IMR-90 (cell line): ENCODE measurements at regions not wholly inside any gene's neighbourhood (a gene's known extent, or its start where the extent isn't known, plus 50 kb on each side); places are given as distances from the start of the nearest gene placed in this dataset.

Experiments used
- ATAC-seq: fragments of 200-7000 bp; cut with Tn5 transposase; 2 replicates; pipeline ENCODE4 v1.9.1; 2020; ENCODE audit warnings: low read depth, mild to moderate bottlenecking, moderate library complexity
- BruUV-seq: library from RNA; stranded (reverse); fragments of 400-500 nt; replicated peaks from 2 replicates; lab custom pipeline; 2021; lab: Mats Ljungman, UMichigan
- CTCF ChIA-PET: fragments of 300-600 bp; formaldehyde crosslinking; extraction: SDS; loops from one replicate; lab custom pipeline; 2021; ENCODE audit warnings: antibody characterized with exemption; lab: Yijun Ruan, JAX
- POLR2A ChIA-PET: fragments of 300-600 bp; sonication (Branson Sonifier 250); formaldehyde crosslinking; loops from one replicate; lab custom pipeline; 2022; ENCODE audit warnings: antibody characterized with exemption; ENCODE audit not compliant: unreplicated experiment; lab: Charles Lee
- DNase-seq: peaks from one replicate; pipeline ENCODE4 v3.0.0; 2013
- H2AFZ ChIP-seq: replicated peaks from 2 replicates; pipeline ENCODE3; 2013; ENCODE audit warnings: low read length, mild to moderate bottlenecking; ENCODE audit not compliant: poor library complexity
- H2AK5ac ChIP-seq: 2 replicates; pipeline ENCODE4 v1.6.1; 2013; ENCODE audit warnings: low read depth, low read length, inconsistent platforms
- H2AK9ac ChIP-seq: replicated peaks from 2 replicates; pipeline ENCODE3; 2013; ENCODE audit warnings: mild to moderate bottlenecking, low read depth, low read length, moderate library complexity; ENCODE audit not compliant: poor library complexity
- H2BK120ac ChIP-seq: 2 replicates; pipeline ENCODE4 v1.6.1; 2013; ENCODE audit warnings: low read depth, low read length, inconsistent platforms
- H2BK15ac ChIP-seq: 3 replicates; pipeline ENCODE4 v1.6.1; 2013; ENCODE audit warnings: low read depth, low read length, inconsistent platforms
- H2BK20ac ChIP-seq: 2 replicates; pipeline ENCODE4 v1.6.1; 2013; ENCODE audit warnings: low read depth, mild to moderate bottlenecking, inconsistent platforms, low read length, moderate library complexity
- H2BK5ac ChIP-seq: 2 replicates; pipeline ENCODE4 v1.6.1; 2013; ENCODE audit warnings: mild to moderate bottlenecking, low read depth, low read length, inconsistent platforms; ENCODE audit not compliant: poor library complexity, severe bottlenecking
- H3K14ac ChIP-seq: replicated peaks from 2 replicates; pipeline ENCODE4 v1.6.1; 2013; ENCODE audit warnings: low read depth, low read length, inconsistent platforms
- H3K18ac ChIP-seq: 2 replicates; pipeline ENCODE4 v1.6.1; 2013; ENCODE audit warnings: low read depth, low read length, control low read depth
- H3K23ac ChIP-seq: 2 replicates; pipeline ENCODE4 v1.6.1; 2013; ENCODE audit warnings: low read depth, low read length, inconsistent platforms
- H3K27ac ChIP-seq: 2 replicates; pipeline ENCODE4 v1.5.1; 2013; ENCODE audit warnings: mild to moderate bottlenecking, control low read depth, low read length; ENCODE audit not compliant: insufficient read depth
- H3K27me3 ChIP-seq: 2 replicates; pipeline ENCODE4 v1.6.1; 2013; ENCODE audit warnings: low read length; ENCODE audit not compliant: control insufficient read depth, insufficient read depth
- H3K36me3 ChIP-seq: 2 replicates; pipeline ENCODE4 v1.6.1; 2013; ENCODE audit warnings: low read length, mixed read lengths; ENCODE audit not compliant: control insufficient read depth, insufficient read depth
- H3K4ac ChIP-seq: 2 replicates; pipeline ENCODE4 v1.6.1; 2013; ENCODE audit warnings: low read depth, low read length, inconsistent platforms
- H3K4me1 ChIP-seq: 2 replicates; pipeline ENCODE4 v1.6.1; 2013; ENCODE audit warnings: low read length, mixed read lengths; ENCODE audit not compliant: control insufficient read depth, insufficient read depth
- H3K4me2 ChIP-seq: 2 replicates; pipeline ENCODE4 v1.6.1; 2013; ENCODE audit warnings: low read depth, mild to moderate bottlenecking, control low read depth, low read length, moderate library complexity
- H3K4me3 ChIP-seq: 2 replicates; pipeline ENCODE4 v1.5.1; 2013; ENCODE audit warnings: low read depth, mild to moderate bottlenecking, control low read depth, low read length, moderate library complexity; ENCODE audit not compliant: insufficient read depth
- H3K56ac ChIP-seq: 2 replicates; pipeline ENCODE4 v1.6.1; 2013; ENCODE audit warnings: low read length, inconsistent platforms; ENCODE audit not compliant: insufficient read depth; ENCODE audit errors: extremely low read depth
- H3K79me1 ChIP-seq, 2 experiments: 2 replicates each; pipeline ENCODE4 v1.6.1; 2013; ENCODE audit warnings: low read length in 2 of 2, inconsistent platforms in 1 of 2, low read depth in 1 of 2
- H3K9ac ChIP-seq: 2 replicates; pipeline ENCODE4 v1.6.1; 2013; ENCODE audit warnings: low read depth, low read length, control low read depth
- H3K9me1 ChIP-seq: 2 replicates; pipeline ENCODE4 v1.6.1; 2013; ENCODE audit warnings: low read length, inconsistent platforms; ENCODE audit not compliant: insufficient read depth
- H3K9me3 ChIP-seq: 2 replicates; pipeline ENCODE4 v1.6.1; 2013; ENCODE audit warnings: low read length; ENCODE audit not compliant: control insufficient read depth, insufficient read depth
- H4K20me1 ChIP-seq: 2 replicates; pipeline ENCODE4 v1.6.1; 2013; ENCODE audit warnings: low read length, inconsistent platforms; ENCODE audit not compliant: insufficient read depth
- H4K5ac ChIP-seq: 2 replicates; pipeline ENCODE4 v1.6.1; 2013; ENCODE audit warnings: mild to moderate bottlenecking, low read depth, low read length, control low read depth
- H4K8ac ChIP-seq, 2 experiments: 2 replicates each; pipeline ENCODE4 v1.6.1; 2013; ENCODE audit warnings: low read depth in 2 of 2, low read length in 2 of 2, control low read depth in 1 of 2, inconsistent platforms in 1 of 2
- H4K91ac ChIP-seq: 2 replicates; pipeline ENCODE4 v1.6.1; 2013; ENCODE audit warnings: low read depth, low read length, inconsistent platforms; ENCODE audit not compliant: insufficient read depth
- CEBPB ChIP-seq: IDR thresholded peaks from 2 replicates; pipeline ENCODE4 v1.6.1; 2012; ENCODE audit warnings: low read depth, low read length, improper control_type of control experiment
- CHD1 ChIP-seq: IDR thresholded peaks from 2 replicates; pipeline ENCODE4 v1.6.1; 2012; ENCODE audit warnings: low read depth, low read length, improper control_type of control experiment
- MXI1 ChIP-seq: IDR thresholded peaks from 2 replicates; pipeline ENCODE4 v1.6.1; 2012; ENCODE audit warnings: low read depth, mild to moderate bottlenecking, low read length, moderate library complexity, borderline replicate concordance
- WGBS, 2 experiments: methylation state at CpG; one replicate each; pipeline versions ENCODE4 v1.1.5 to v1.1.7; 2013; ENCODE audit warnings: missing lambda C conversion rate in 2 of 2; ENCODE audit not compliant: insufficient read length in 1 of 2; ENCODE audit errors: extremely low coverage in 2 of 2; 5-methylcytosine and 5-hydroxymethylcytosine counted together
- dilution Hi-C: fragments of 300-500 bp; cut with HindIII; formaldehyde crosslinking; loops from one replicate; pipeline ENCODE4 v1.14.3; 2018; ENCODE audit warnings: low sequenced_read_pairs; ENCODE audit not compliant: unreplicated experiment
- in situ Hi-C: fragments of 300-500 bp; cut with MboI; formaldehyde crosslinking; loops from 3 replicates; pipeline ENCODE4 v1.14.3; 2019; ENCODE audit warnings: low sequenced_read_pairs, inconsistent platforms, mixed read lengths
- intact Hi-C: fragments of 100-400 bp; cut with micrococcal nuclease; formaldehyde crosslinking; loops from 2 replicates; pipeline ENCODE4 v1.10.0; 2022

DNA sequence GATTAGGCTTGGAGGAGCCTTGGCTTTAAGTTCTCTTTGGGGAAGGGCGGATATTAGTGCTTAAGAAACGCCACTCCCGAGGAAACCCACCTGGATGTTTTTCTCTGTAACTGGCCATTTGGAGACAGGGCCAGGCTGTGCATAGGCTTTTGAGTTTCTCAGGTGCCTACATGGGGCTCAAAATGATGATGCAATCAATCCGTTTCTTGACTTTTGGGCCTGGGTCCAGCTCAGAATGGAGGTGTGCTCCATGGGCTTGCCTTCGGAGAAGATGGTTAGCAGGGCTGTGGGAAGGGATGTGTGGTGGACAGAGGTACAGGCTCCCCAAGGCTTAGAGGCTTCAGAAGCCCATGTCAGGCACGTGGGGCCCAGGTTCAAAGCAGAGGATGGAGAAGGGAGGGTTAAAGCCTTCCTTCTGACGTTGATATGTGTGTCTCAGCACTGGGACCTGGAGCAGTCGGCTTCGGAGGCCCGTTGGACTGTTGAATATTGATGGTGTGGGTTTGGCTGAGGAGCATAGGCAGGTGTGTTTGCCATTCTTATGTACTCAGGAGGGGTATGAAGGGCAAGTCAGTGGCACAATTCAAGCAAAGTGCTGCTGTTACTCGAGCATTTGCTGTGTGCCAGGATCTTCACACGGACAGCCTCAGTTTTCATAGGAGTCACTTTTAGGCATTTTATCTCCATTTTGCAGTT is 82.8 kb downstream of the SLC25A47 start:
- Histone ChIP-seq H2AK5ac (no peak overlapping the region), H4K5ac (no peak overlapping the region), H3K23ac (no peak overlapping the region), H3K56ac (no peak overlapping the region), H3K4ac (no peak overlapping the region), H4K8ac (no peak overlapping the region), H4K20me1 (peaks cover 10% of the 10 kb centered on the region; the same call in 1 of the 2 replicates), H3K9me3 (no peaks in the 10 kb centered on the region), H2BK15ac (no peak overlapping the region), H2AK9ac (no peak overlapping the region), H3K9ac (no peak overlapping the region), H2BK20ac (no peak overlapping the region), H2BK120ac (no peak overlapping the region), H2AFZ (no peak overlapping the region), H3K4me3 (no peak overlapping the region), H3K4me1 (peaks cover 10% of the 10 kb centered on the region), H3K9me1 (peaks cover 8% of the 10 kb centered on the region; the same call in 1 of the 2 replicates), H3K27ac (no peak overlapping the region), H3K27me3 (no peaks in the 10 kb centered on the region), H4K91ac (no peak overlapping the region), H3K79me1 (peaks cover 3 to 35% of the 10 kb centered on the region in 2 experiments; a peak in 3 of 4 replicates), H3K18ac (no peak overlapping the region), H3K36me3 (no peaks in the 10 kb centered on the region), H2BK5ac (no peak overlapping the region), H3K4me2 (no peak overlapping the region), H3K14ac (no peak overlapping the region)
- no TSS peak for BruUV-seq
- dilution Hi-C loops: no loop called here
- TF ChIP-seq CHD1: no peak
- TF ChIP-seq MXI1: no peak
- peak; percentile 71 for TF ChIP-seq CEBPB
- DNase-seq: no peak
- POLR2A ChIA-PET: no interaction called here
- ATAC-seq: no peak
- in situ Hi-C loops: loop anchor here (10.0 to 25.0 kb wide), 2 partner anchors 429 to 831 kb away; no protein-coding TSS in a partner anchor
- CTCF ChIA-PET: interaction anchor here (1.2 kb wide), 1 partner anchor 20 kb away, joined by 3 read pairs; no protein-coding TSS in a partner anchor
- intact Hi-C loops: no loop called here
- WGBS, 2 experiments: 96% methylated on average over 8 of the region's 12 CpGs; no CpG with 5 or more reads in 1 of the 2 experiments
